KG1 (cell line): ENCODE measurements at regions not wholly inside any gene's neighbourhood (a gene's known extent, or its start where the extent isn't known, plus 50 kb on each side); places are given as distances from the start of the nearest gene placed in this dataset.

Experiments used
- DNase-seq: peaks from one replicate; lab custom pipeline; 2025; lab: John Stamatoyannopoulos, UW

DNA sequence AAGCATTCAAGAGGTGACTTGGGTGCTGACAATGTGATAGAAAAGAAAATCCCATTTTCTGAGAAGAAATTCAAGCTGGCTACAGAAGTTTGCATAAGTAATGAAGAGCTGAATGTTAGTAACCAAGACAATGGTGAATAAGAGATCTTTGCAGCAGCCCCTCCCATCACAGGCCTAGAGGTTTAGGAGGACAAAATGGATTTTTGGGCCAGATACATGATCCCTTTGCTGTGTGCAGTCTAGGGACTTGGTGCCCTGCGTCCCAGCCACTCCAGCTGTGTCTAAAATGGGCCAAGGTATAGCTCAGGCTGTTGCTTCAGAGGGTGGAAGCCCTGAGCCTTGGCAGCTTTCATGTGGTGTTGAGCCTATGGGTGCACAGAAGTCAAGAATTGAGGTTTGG, 107.0 kb upstream of the EPHA5 start:
- no peak for DNase-seq

- DNase-seq = no peak
Observed at GRCh38 chr4:65773636-65774035, 103.3 kb upstream of the EPHA5 start.

- DNase-seq = no peak
Observed at GRCh38 chr4:65747386-65747785, 77.1 kb upstream of the EPHA5 start.

GRCh38 chr4:65738134-65738533, 67.8 kb upstream of the EPHA5 start:
- no peak for DNase-seq

DNA sequence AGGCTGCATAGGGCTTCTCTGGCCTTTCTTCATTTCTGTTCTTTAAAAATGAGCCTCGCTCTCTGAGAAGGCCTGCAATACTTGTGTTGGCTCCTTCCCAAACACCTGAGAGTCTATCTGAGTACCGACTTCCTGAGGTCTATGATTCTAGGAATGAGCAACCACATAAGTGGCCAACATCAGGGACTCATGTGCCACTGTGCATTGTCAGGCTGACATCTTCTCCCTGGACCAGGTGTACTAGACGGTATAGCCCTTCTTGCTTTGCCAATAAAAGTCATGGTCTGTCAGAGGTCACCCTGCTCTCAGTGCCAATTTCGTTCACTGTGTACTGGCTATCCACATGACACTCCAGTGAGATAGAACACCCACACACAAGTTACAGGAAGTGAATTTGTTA, 67.4 kb upstream of the EPHA5 start:
- DNase-seq = no peak

- DNase-seq = no peak
Observed at GRCh38 chr4:65724973-65725372, 54.7 kb upstream of the EPHA5 start.
